NCI-H774 (cell line): ENCODE measurements at regions not wholly inside any gene's neighbourhood (a gene's known extent, or its start where the extent isn't known, plus 50 kb on each side); places are given as distances from the start of the nearest gene placed in this dataset.

ENCODE experiments used
- DNase-seq: peaks from one replicate; lab custom pipeline; 2025; lab: John Stamatoyannopoulos, UW

DNA sequence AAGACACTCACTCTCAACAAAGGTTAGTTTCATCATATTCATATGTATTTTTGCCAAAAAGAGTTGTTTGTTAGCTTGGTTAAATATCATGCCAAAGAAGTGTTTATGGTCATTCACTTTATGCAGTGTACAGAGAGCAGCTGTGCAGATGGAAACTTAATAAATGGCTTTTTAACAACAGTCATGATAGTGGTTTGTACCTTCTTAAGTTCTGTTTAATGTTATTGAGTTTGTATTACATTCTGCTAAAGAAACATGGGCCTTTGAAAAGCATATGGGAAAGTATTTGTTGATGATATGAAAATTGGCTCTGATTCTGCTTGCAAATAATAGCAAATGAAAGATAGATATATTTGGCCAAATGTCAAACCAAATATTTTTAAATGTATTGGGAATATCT is 607.3 kb downstream of the NCAM2 start:
- DNase-seq = no peak

- DNase-seq = no peak
These were observed 607.8 kb downstream of the NCAM2 start for GRCh38 chr21:21606041-21606440.

- no peak for DNase-seq
These were observed 614.3 kb downstream of the NCAM2 start for GRCh38 chr21:21612466-21612865.

DNA sequence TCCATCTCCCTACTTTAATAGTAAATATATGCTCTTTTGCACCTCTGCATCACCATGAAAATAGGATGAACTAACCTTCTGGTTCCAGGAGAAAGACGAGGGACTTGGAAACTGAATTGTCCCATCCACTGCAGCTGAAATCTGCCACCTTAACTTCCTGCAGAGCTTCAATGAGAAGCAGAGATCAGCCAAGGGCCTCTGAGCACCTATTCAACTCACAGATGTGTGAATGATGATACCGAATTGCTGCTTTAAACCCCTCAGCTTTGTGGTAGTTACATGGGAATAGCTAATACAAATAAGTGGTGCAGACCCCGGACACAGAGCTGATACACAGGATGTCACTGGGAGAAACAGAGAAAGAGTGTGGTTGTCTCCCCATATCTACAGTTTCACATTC is 616.8 kb downstream of the NCAM2 start:
- no peak for DNase-seq

- DNase-seq = no peak
These were observed 624.4 kb downstream of the NCAM2 start for GRCh38 chr21:21622460-21623234.

DNA sequence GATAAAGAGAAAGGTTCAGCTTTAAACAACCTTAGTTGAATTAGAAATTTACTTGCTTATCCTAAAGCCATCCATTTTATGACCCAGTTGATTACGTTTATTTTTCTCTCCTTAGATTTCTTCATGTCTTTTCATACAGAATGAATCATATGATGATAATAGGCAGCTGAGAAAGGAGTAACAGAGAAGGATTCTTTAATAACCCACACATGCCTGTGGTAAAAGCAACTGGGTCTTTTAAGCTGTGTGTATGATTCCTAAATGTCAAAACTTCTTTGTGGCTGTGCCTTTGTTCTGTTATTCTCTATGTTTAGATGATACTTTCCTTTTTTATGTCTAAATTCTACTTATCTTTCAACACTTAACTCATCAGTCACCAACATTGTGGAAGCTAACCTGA is 626.5 kb downstream of the NCAM2 start:
- DNase-seq = no peak

- no peak for DNase-seq
These were observed 633.8 kb downstream of the NCAM2 start for GRCh38 chr21:21631961-21632360.

- no peak for DNase-seq
These were observed 634.7 kb downstream of the NCAM2 start for GRCh38 chr21:21632926-21633325.

- no peak for DNase-seq
These were observed 663.5 kb downstream of the NCAM2 start for GRCh38 chr21:21661741-21662140.

DNA sequence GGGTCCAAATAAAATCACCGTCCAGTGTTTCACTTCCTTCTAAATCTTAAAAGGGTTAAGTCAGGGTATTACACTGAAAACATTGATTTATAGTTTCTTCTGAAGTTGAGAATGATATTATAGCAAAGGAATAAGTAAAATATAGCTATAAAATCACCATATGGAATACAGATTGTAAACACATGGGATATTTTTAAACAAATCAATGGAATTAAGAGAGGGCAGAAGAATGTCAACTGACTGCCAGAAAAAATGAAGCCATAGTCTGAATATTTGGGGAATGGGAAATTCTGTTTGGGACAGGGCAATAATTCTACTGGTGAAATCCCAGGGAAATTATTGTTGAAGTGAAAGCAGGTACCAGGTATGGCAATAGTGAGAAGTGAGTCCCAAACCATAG is 664.6 kb downstream of the NCAM2 start:
- no peak for DNase-seq

DNA sequence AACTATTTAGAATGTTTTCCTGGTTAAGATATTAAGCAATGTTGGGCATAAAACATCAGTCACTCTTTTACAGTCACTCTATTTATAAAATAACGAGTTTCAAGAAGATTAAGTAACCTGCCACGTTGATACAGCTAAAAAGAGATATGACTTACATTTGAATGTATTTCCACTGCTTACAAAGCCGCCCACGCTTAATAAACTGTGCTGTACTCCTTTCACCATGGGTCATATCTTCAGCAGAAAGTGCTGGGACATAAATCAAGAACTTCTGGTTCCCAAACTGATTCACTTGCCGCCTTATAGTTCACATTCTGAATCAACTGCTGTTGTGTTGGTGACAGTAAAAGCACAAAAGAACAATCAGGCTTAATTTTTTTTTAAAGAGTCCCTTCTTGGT is 666.7 kb downstream of the NCAM2 start:
- no peak for DNase-seq

DNA sequence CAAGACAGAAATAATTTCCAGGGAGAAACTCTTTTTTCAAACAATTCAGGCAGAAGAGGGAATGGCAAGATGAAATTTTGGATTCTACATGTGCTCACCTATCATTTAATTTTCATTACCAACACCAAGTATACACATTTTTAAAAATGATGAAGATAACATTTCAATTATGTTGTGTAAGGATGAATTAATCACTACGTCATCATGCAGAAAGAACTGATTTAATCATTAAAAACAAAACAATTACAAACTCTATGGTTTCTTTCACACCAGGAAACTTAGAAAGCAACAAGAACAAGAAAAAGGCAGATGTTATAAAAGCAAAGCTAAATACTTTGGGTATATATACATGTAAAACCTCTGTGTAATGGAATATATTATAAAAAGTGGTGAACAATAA is 668.5 kb downstream of the NCAM2 start:
- no peak for DNase-seq

- DNase-seq = no peak
These were observed 670.0 kb downstream of the NCAM2 start for GRCh38 chr21:21668198-21668597.

- DNase-seq = no peak
These were observed 675.8 kb downstream of the NCAM2 start for GRCh38 chr21:21673959-21674358.

DNA sequence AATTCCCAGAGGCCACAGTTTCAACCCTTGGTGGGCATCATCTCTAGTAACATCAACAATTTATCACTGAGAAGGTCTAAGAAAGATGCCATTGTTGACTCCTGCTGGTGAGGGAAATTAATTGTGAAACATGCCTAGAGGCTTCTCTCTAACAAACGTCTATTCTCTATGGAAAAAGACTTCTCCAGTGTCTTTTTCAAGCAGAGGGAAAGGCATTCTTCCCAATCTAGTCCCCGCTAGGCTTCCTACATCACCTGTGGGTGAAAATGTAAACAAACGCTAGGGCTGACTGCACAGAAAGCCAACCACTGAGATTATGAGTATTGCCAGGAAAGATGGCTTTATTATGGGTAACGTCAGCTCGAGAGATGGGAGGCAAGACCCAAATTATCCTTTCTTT is 677.4 kb downstream of the NCAM2 start:
- DNase-seq = no peak

- no peak for DNase-seq
These were observed 684.0 kb downstream of the NCAM2 start for GRCh38 chr21:21682172-21682571.

DNA sequence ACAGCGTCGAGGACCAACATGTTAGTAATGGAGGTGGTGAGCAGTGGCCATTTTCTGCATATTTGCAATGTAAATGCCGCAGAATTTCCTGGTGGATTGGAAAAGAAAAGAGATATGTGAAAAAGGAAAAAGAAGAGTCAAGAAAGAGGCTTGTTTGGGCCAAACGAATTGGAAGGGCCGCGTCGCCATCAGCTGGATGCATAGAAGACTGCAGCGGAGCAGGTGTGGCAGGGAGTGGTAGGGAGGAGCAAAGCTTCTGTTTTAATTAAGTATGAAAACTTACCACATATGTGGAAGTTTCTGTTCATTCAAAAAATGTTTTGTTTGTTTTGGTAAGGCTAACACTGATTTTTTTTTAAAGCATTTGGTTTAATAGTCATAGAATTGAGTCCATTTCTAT is 690.7 kb downstream of the NCAM2 start:
- DNase-seq = no peak

DNA sequence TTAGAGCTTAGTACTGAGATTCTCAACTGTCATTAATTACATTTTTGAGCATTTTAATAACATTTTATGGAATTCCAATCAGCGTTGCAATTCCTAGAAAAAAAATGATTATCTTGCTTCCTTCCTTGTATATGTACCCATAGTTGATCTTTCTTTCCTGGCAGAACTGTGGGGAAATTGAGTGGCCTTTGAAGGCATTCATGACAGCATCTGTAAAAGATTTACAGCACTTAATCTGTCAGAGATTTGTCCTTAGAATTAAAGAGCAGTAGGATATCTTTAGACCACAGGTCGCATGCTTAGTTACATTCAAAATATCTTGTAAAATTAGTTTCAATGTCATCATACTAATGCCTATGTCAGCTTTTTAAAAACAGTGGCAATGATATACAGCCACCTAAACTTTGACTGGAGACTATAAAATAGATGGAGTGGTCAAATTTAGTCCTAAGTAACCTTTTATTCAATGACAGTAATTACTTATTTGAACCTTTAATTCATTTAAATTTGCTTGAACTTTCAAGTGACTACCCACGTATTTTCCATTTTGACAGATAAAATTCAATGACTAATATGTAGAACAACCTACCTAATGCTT is 692.0 kb downstream of the NCAM2 start:
- no peak for DNase-seq

- DNase-seq = no peak
These were observed 714.7 kb downstream of the NCAM2 start for GRCh38 chr21:21712748-21713520.

- DNase-seq = no peak
These were observed 715.5 kb downstream of the NCAM2 start for GRCh38 chr21:21713651-21714180.

DNA sequence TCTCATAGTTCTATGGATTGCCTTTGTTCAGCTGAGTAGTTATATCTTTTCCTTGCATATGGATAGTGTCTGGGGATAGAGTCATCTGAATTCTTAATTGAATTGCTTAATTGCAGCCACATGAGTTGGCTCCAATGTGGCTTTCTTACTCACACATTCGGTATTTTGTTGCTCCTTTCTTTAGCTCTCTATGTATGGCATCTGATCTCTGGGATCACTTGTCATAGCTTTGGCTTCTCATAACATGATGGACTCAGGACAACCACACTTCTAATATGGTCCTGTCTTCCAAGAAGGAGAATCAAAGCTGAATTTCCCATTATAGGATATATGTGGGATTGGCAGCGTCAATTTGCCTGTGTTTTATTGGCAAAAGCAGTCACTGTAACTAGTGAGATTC is 716.2 kb downstream of the NCAM2 start:
- no peak for DNase-seq

DNA sequence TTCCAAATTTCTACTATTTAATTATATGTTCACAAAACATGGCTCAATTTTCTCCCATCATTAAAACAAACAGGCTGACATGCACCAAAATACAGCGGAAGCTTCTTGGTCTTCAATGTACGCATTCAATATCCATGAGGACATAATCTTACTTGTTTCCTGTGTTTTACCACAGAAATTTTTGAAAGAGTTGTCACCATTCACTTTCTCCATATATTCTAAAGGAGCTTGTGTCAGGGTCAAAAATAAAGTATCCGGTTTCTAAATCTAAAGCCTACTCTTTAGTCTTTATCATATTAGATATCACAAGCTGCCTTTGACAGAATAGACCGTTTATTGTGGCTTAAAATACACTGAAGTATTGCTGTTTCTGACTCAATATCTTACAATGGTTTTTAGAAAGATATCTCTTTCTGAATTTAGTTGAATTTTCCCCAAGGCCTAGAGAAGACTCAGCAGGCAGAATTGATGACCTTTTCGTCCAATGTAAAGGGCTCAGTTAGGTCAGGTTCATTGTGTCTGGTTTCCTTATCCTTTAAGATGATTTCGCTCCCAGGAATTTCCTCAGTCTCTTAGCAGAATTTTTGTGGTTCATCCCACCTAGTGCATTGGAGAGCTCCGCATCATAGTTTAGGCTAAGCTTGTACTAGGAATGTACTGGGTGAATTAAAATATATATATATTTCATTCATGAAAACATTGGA is 717.2 kb downstream of the NCAM2 start:
- DNase-seq = no peak
